Fibroblast of villous mesenchyme (primary cell): ENCODE measurements at regions not wholly inside any gene's neighbourhood (a gene's known extent, or its start where the extent isn't known, plus 50 kb on each side); places are given as distances from the start of the nearest gene placed in this dataset.
A peak's percentile ranks its signal among the peaks of the same experiment; 100 is the strongest.

Source experiments
- DNase-seq: peaks from one replicate; pipeline ENCODE4 v3.0.0-alpha.2; 2010; ENCODE audit warnings: low read depth
- H3K4me3 ChIP-seq: 2 replicates; pipeline ENCODE4 v1.5.1; 2011; ENCODE audit warnings: low read depth, mild to moderate bottlenecking, low read length
- CTCF ChIP-seq: IDR thresholded peaks from 2 replicates; pipeline ENCODE4 v1.5.1; 2012; ENCODE audit warnings: low read depth, mild to moderate bottlenecking, low read length; ENCODE audit not compliant: insufficient read depth

- no peak for TF ChIP-seq CTCF
- no peak for DNase-seq
- H3K4me3 ChIP-seq, result no peak overlapping the region
Measured at GRCh38 chr4:13955551-13955950, 328.0 kb upstream of the BOD1L1 start.

- TF ChIP-seq CTCF, result no peak
- no peak for DNase-seq
- H3K4me3 ChIP-seq, result no peak overlapping the region
Measured at GRCh38 chr4:13956947-13957346, 329.4 kb upstream of the BOD1L1 start.

GRCh38 chr4:13957871-13958270 lies 330.3 kb upstream of the BOD1L1 start:
- no peak for TF ChIP-seq CTCF
- no peak overlapping the region for H3K4me3 ChIP-seq
- no peak for DNase-seq

- no peak for TF ChIP-seq CTCF
- peak; percentile 18 for DNase-seq
- no peak overlapping the region for H3K4me3 ChIP-seq
Measured at GRCh38 chr4:13963601-13964000, 336.1 kb upstream of the BOD1L1 start.

- TF ChIP-seq CTCF, result peak; percentile 18
- peak; percentile 75 for DNase-seq
- H3K4me3 ChIP-seq, result no peak overlapping the region
Measured at GRCh38 chr4:13966231-13967195, 339.0 kb upstream of the BOD1L1 start.

- H3K4me3 ChIP-seq, result no peak overlapping the region
- no peak for DNase-seq
- no peak for TF ChIP-seq CTCF
Measured at GRCh38 chr4:13968723-13969122, 341.2 kb upstream of the BOD1L1 start.
